Adrenal gland (tissue), 5 donors: ENCODE measurements at regions not wholly inside any gene's neighbourhood (a gene's known extent, or its start where the extent isn't known, plus 50 kb on each side); places are given as distances from the start of the nearest gene placed in this dataset.

Experiments used
- POLR2A ChIP-seq, 2 donors: fragments of 450-650 bp; IDR thresholded peaks; one replicate each; pipeline ENCODE4 v1.6.1; 2017; ENCODE audit warnings: antibody characterized with exemption in 2 of 2, mild to moderate bottlenecking in 2 of 2, moderate library complexity in 1 of 2
- TF ChIP-seq, protein P1 (sequence below), 6 experiments: fragments of 450-650 bp in 4 of 6; fragments of 200-600 bp in 2 of 6; sonication (generic) in 1 of 6; IDR thresholded peaks; 1 replicate in 5 of 6; 2 replicates in 1 of 6; pipeline versions ENCODE4 v1.5.1 to v1.8.0; 2016 to 2021; ENCODE audit warnings: antibody characterized with exemption in 6 of 6, mild to moderate bottlenecking in 2 of 6, moderate library complexity in 1 of 6
- donor health status: DM: no; HTN: no; CAD: no.

DNA sequence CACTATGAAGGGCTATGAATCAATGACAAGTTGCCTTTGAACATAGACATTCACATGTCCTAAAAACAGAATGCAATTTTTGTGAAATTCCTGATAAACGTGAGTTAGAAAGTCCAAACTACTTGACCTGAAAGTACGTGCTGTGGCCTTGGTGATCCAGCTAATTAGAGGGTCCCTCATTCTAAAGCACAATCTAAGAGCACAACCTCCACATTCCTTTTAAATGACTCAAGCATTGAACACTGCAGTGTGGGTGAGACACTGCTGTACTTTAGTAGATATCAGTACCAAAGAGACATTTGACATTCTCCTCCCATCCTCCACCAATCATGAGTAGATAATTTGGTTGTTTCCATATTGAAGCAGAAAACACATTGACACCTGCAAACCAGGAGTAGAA, 73.5 kb downstream of the FAM47B start:
- TF ChIP-seq, protein P1, sequence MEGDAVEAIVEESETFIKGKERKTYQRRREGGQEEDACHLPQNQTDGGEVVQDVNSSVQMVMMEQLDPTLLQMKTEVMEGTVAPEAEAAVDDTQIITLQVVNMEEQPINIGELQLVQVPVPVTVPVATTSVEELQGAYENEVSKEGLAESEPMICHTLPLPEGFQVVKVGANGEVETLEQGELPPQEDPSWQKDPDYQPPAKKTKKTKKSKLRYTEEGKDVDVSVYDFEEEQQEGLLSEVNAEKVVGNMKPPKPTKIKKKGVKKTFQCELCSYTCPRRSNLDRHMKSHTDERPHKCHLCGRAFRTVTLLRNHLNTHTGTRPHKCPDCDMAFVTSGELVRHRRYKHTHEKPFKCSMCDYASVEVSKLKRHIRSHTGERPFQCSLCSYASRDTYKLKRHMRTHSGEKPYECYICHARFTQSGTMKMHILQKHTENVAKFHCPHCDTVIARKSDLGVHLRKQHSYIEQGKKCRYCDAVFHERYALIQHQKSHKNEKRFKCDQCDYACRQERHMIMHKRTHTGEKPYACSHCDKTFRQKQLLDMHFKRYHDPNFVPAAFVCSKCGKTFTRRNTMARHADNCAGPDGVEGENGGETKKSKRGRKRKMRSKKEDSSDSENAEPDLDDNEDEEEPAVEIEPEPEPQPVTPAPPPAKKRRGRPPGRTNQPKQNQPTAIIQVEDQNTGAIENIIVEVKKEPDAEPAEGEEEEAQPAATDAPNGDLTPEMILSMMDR (IDR thresholded peaks at IDR 0.05), result no peak
- no peak for TF ChIP-seq POLR2A (IDR thresholded peaks at IDR 0.05)
